HEK293T (cell line): ENCODE measurements at regions not wholly inside any gene's neighbourhood (a gene's known extent, or its start where the extent isn't known, plus 50 kb on each side); places are given as distances from the start of the nearest gene placed in this dataset.

ENCODE experiments used
- CTCF ChIA-PET: fragments of 350-600 bp; formaldehyde crosslinking; extraction: SDS; loops from one replicate; lab custom pipeline; 2021; ENCODE audit warnings: antibody characterized with exemption, inconsistent platforms; lab: Yijun Ruan, JAX
- POLR2A ChIA-PET: fragments of 350-600 bp; formaldehyde crosslinking; extraction: SDS; loops from one replicate; lab custom pipeline; 2020; ENCODE audit warnings: antibody characterized with exemption, inconsistent platforms; lab: Yijun Ruan, JAX
- DNase-seq: peaks from one replicate; pipeline ENCODE4 v3.0.0; 2012; ENCODE audit warnings: mixed read lengths; ENCODE audit errors: extremely low spot score
- ARNT ChIP-seq: fragments of 450-650 bp; IDR thresholded peaks from 2 replicates; pipeline ENCODE4 v1.6.1; 2017; ENCODE audit warnings: mild to moderate bottlenecking
- BHLHE40 ChIP-seq: fragments of 450-650 bp; IDR thresholded peaks from 2 replicates; pipeline ENCODE4 v1.6.1; 2016; ENCODE audit warnings: mild to moderate bottlenecking, moderate library complexity, borderline replicate concordance
- CTBP1 ChIP-seq: fragments of 450-650 bp; IDR thresholded peaks from 2 replicates; pipeline ENCODE4 v1.6.1; 2016; ENCODE audit warnings: borderline replicate concordance
- ELF4 ChIP-seq: fragments of 450-650 bp; IDR thresholded peaks from 2 replicates; pipeline ENCODE4 v1.6.1; 2017; ENCODE audit warnings: antibody characterized with exemption
- FOXA1 ChIP-seq: fragments of 450-650 bp; IDR thresholded peaks from 2 replicates; pipeline ENCODE4 v1.6.1; 2016; ENCODE audit warnings: mild to moderate bottlenecking
- FOXK2 ChIP-seq: fragments of 450-650 bp; IDR thresholded peaks from 2 replicates; pipeline ENCODE4 v1.6.1; 2016; ENCODE audit warnings: mild to moderate bottlenecking
- FOXM1 ChIP-seq: fragments of 450-650 bp; IDR thresholded peaks from 2 replicates; pipeline ENCODE4 v1.6.1; 2017; ENCODE audit warnings: mild to moderate bottlenecking, borderline replicate concordance
- HDGF ChIP-seq: fragments of 450-650 bp; IDR thresholded peaks from 2 replicates; pipeline ENCODE4 v1.6.1; 2017; ENCODE audit warnings: antibody characterized with exemption, borderline replicate concordance
- L3MBTL2 ChIP-seq: fragments of 450-650 bp; conservative IDR thresholded peaks from 2 replicates; pipeline ENCODE4 v1.6.1; 2016; ENCODE audit warnings: mild to moderate bottlenecking
- LEF1 ChIP-seq: fragments of 450-650 bp; IDR thresholded peaks from 2 replicates; pipeline ENCODE4 v1.6.1; 2017; ENCODE audit warnings: mild to moderate bottlenecking, borderline replicate concordance
- NFRKB ChIP-seq: fragments of 450-650 bp; IDR thresholded peaks from 2 replicates; pipeline ENCODE4 v1.6.1; 2016; ENCODE audit warnings: mild to moderate bottlenecking, moderate library complexity
- SP1 ChIP-seq: fragments of 450-650 bp; IDR thresholded peaks from 2 replicates; pipeline ENCODE4 v1.6.1; 2017
- SUZ12 ChIP-seq: fragments of 450-650 bp; IDR thresholded peaks from 2 replicates; pipeline ENCODE4 v1.6.1; 2016; ENCODE audit warnings: mild to moderate bottlenecking
- TARDBP ChIP-seq: fragments of 450-650 bp; IDR thresholded peaks from 2 replicates; pipeline ENCODE4 v1.6.1; 2016
- ZNF384 ChIP-seq: fragments of 450-650 bp; IDR thresholded peaks from 2 replicates; pipeline ENCODE4 v1.6.1; 2016
- TF ChIP-seq, protein P1 (sequence below): fragments of 450-650 bp; IDR thresholded peaks from 2 replicates; pipeline ENCODE4 v1.6.1; 2016

DNA sequence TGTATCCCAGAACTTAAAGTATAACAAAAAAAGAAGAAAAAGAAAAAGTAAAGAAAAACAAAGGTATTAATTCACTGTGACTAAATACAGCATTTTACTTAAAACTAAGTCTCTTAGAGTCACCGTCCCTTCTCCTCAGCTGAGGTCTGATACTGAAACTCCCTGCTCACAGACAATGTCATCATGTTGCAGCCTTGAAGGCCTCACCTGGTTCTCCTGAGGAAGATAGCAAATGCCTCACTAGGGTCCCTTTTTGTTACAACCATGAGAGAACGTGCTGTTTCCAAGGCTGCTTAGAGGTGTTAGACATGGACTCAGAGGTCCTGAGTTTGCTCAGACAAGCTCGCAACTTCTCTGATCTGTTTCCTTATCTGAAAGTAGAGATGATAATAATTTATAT is 357.2 kb downstream of the MTRR start:
- ChIA-PET CTCF (no interaction called here), POLR2A (no interaction called here)
- no peak for DNase-seq
- no peak for TF ChIP-seq SP1
- TF ChIP-seq LEF1, result no peak
- TF ChIP-seq, protein P1, sequence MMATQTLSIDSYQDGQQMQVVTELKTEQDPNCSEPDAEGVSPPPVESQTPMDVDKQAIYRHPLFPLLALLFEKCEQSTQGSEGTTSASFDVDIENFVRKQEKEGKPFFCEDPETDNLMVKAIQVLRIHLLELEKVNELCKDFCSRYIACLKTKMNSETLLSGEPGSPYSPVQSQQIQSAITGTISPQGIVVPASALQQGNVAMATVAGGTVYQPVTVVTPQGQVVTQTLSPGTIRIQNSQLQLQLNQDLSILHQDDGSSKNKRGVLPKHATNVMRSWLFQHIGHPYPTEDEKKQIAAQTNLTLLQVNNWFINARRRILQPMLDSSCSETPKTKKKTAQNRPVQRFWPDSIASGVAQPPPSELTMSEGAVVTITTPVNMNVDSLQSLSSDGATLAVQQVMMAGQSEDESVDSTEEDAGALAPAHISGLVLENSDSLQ, result no peak
- no peak for TF ChIP-seq TARDBP

DNA sequence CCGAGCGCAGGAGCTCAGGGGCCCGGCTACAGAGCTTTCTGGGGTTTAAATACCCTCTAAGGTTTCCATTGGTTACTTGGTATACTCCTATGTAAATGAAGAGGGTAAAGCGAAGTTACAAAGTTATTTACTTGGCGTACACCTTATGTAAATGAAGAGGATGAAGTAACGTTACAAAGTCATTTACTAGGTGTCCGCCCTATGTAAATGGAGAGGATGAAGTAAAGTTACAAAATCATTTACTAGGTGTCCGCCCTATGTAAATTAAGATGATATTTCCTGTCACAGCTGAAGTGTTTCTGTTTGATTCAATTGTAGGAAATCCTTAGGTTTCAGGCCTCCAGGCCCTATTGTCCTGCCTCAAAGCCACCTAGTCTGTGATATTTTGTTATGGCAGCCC is 358.2 kb downstream of the MTRR start:
- TF ChIP-seq, protein P1, result no peak
- TF ChIP-seq FOXA1, result no peak
- TF ChIP-seq BHLHE40, result no peak
- no peak for TF ChIP-seq NFRKB
- no peak for TF ChIP-seq LEF1
- ChIA-PET POLR2A (no interaction called here), CTCF (no interaction called here)
- DNase-seq, result no peak

GRCh38 chr5:8229551-8229950 is 360.6 kb downstream of the MTRR start:
- TF ChIP-seq SUZ12, result no peak
- no peak for TF ChIP-seq CTBP1
- no peak for TF ChIP-seq FOXM1
- TF ChIP-seq HDGF, result no peak
- TF ChIP-seq ELF4, result no peak
- no peak for TF ChIP-seq SP1
- no peak for TF ChIP-seq TARDBP
- TF ChIP-seq ARNT, result no peak
- no peak for TF ChIP-seq BHLHE40
- no peak for TF ChIP-seq LEF1
- TF ChIP-seq ZNF384, result no peak
- TF ChIP-seq NFRKB, result no peak
- TF ChIP-seq, protein P1, result no peak
- TF ChIP-seq FOXA1, result no peak
- no peak for TF ChIP-seq L3MBTL2
- no peak for TF ChIP-seq FOXK2
- no peak for DNase-seq
- ChIA-PET CTCF (no interaction called here), POLR2A (no interaction called here)

- CTCF ChIA-PET, result interaction anchor here (0.6 kb wide), 1 partner anchor 15 kb away, joined by 4 read pairs; no protein-coding TSS in a partner anchor
- POLR2A ChIA-PET, result no interaction called here
- no peak for DNase-seq
- no peak for TF ChIP-seq FOXM1
- no peak for TF ChIP-seq LEF1
- no peak for TF ChIP-seq BHLHE40
- no peak for TF ChIP-seq ARNT
- TF ChIP-seq FOXK2, result no peak
- no peak for TF ChIP-seq HDGF
- TF ChIP-seq SUZ12, result no peak
- no peak for TF ChIP-seq FOXA1
- no peak for TF ChIP-seq ELF4
- TF ChIP-seq CTBP1, result no peak
- TF ChIP-seq SP1, result no peak
- no peak for TF ChIP-seq TARDBP
- TF ChIP-seq ZNF384, result no peak
- TF ChIP-seq, protein P1, result no peak
- TF ChIP-seq NFRKB, result no peak
- TF ChIP-seq L3MBTL2, result no peak
Observed at GRCh38 chr5:8230868-8231267, 361.9 kb downstream of the MTRR start.

GRCh38 chr5:8233479-8233878 is 364.5 kb downstream of the MTRR start:
- TF ChIP-seq ARNT (no peak), ELF4 (no peak), ZNF384 (no peak), FOXK2 (no peak), SP1 (no peak), TARDBP (no peak), CTBP1 (no peak), NFRKB (no peak), FOXA1 (no peak), HDGF (no peak)
- TF ChIP-seq, protein P1, result no peak
- no peak for DNase-seq
- ChIA-PET POLR2A (no interaction called here), CTCF (no interaction called here)

DNA sequence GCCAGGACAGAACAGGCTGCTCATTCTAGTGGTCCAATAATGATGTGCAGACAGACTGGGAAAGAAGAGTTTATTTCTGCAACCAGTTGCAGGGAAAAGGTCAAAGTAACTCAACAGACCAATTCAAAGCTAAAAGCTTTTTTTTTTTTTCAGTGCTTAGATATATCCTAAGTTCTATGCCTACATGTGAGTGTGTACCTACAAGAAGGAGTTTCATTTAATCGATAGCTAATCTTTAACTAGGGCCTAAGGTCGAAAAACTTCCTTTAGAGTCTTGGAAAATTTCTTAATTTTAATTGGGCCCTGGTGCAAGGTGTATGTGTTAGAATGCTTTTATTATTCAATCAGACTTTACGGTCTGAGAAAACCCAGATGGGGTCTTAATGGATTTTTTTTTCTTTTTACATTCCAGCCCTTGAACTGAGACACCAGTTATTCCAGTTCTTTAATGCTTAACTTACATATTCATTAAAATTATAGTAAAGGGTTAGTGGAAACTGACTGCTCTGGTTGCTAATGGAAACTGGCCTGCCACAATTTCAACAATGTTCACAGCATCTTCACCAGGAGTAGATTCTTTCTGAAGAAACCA is 365.3 kb downstream of the MTRR start:
- no peak for TF ChIP-seq SUZ12
- TF ChIP-seq FOXA1, result no peak
- TF ChIP-seq ELF4, result no peak
- no peak for TF ChIP-seq BHLHE40
- no peak for TF ChIP-seq LEF1
- TF ChIP-seq ARNT, result no peak
- TF ChIP-seq NFRKB, result no peak
- TF ChIP-seq HDGF, result no peak
- no peak for TF ChIP-seq ZNF384
- TF ChIP-seq, protein P1, result no peak
- TF ChIP-seq TARDBP, result no peak
- no peak for TF ChIP-seq FOXK2
- no peak for TF ChIP-seq SP1
- no peak for TF ChIP-seq CTBP1
- no peak for TF ChIP-seq FOXM1
- no peak for TF ChIP-seq L3MBTL2
- no peak for DNase-seq
- CTCF ChIA-PET, result no interaction called here
- POLR2A ChIA-PET, result no interaction called here
